BE2C (cell line): ENCODE measurements at regions not wholly inside any gene's neighbourhood (a gene's known extent, or its start where the extent isn't known, plus 50 kb on each side); places are given as distances from the start of the nearest gene placed in this dataset.

Experiments
- DNase-seq: peaks from one replicate; pipeline ENCODE4 v3.0.0-alpha.2; 2020
- H3K27me3 ChIP-seq: fragments of 250-450 bp; sonication (Bioruptor Pico); 2 replicates; pipeline ENCODE4 v1.5.1; 2020; ENCODE audit warnings: mild to moderate bottlenecking
- H3K36me3 ChIP-seq: fragments of 250-450 bp; sonication (Bioruptor Pico); 2 replicates; pipeline ENCODE4 v1.5.1; 2020; ENCODE audit warnings: mild to moderate bottlenecking
- H3K4me1 ChIP-seq: fragments of 250-450 bp; sonication (Bioruptor Pico); 2 replicates; pipeline ENCODE4 v1.5.1; 2020
- H3K4me3 ChIP-seq: 2 replicates; pipeline ENCODE4 v1.5.1; 2011; ENCODE audit warnings: low read depth, low read length
- H3K9me3 ChIP-seq: fragments of 250-450 bp; sonication (Bioruptor Pico); 2 replicates; pipeline ENCODE4 v1.5.1; 2020
- TF ChIP-seq, protein P1 (sequence below): IDR thresholded peaks from 2 replicates; pipeline ENCODE4 v1.5.1; 2012; ENCODE audit warnings: mild to moderate bottlenecking, low read depth, low read length

GRCh38 chr2:215572341-215572848, 136.5 kb upstream of the FN1 start:
- no peak for DNase-seq
- H3K27me3 ChIP-seq = no peaks in the 10 kb centered on the region
- no peaks in the 10 kb centered on the region for H3K4me1 ChIP-seq
- H3K9me3 ChIP-seq = no peaks in the 10 kb centered on the region
- no peaks in the 10 kb centered on the region for H3K36me3 ChIP-seq
- no peak overlapping the region for H3K4me3 ChIP-seq
- TF ChIP-seq, protein P1, sequence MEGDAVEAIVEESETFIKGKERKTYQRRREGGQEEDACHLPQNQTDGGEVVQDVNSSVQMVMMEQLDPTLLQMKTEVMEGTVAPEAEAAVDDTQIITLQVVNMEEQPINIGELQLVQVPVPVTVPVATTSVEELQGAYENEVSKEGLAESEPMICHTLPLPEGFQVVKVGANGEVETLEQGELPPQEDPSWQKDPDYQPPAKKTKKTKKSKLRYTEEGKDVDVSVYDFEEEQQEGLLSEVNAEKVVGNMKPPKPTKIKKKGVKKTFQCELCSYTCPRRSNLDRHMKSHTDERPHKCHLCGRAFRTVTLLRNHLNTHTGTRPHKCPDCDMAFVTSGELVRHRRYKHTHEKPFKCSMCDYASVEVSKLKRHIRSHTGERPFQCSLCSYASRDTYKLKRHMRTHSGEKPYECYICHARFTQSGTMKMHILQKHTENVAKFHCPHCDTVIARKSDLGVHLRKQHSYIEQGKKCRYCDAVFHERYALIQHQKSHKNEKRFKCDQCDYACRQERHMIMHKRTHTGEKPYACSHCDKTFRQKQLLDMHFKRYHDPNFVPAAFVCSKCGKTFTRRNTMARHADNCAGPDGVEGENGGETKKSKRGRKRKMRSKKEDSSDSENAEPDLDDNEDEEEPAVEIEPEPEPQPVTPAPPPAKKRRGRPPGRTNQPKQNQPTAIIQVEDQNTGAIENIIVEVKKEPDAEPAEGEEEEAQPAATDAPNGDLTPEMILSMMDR = no peak

- Histone ChIP-seq H3K27me3 (no peaks in the 10 kb centered on the region), H3K9me3 (no peaks in the 10 kb centered on the region), H3K4me3 (no peak overlapping the region), H3K36me3 (no peaks in the 10 kb centered on the region), H3K4me1 (no peaks in the 10 kb centered on the region)
- DNase-seq = no peak
- TF ChIP-seq, protein P1 = no peak
Observed at GRCh38 chr2:215571689-215572088, 135.8 kb upstream of the FN1 start.

- no peaks in the 10 kb centered on the region for H3K27me3 ChIP-seq
- no peak for DNase-seq
- no peaks in the 10 kb centered on the region for H3K9me3 ChIP-seq
- no peaks in the 10 kb centered on the region for H3K4me1 ChIP-seq
- TF ChIP-seq, protein P1 = no peak
- no peaks in the 10 kb centered on the region for H3K36me3 ChIP-seq
- no peak overlapping the region for H3K4me3 ChIP-seq
Observed at GRCh38 chr2:215567504-215567903, 131.6 kb upstream of the FN1 start.

- DNase-seq = no peak
- Histone ChIP-seq H3K9me3 (no peaks in the 10 kb centered on the region), H3K27me3 (no peaks in the 10 kb centered on the region), H3K4me3 (no peak overlapping the region), H3K4me1 (no peaks in the 10 kb centered on the region), H3K36me3 (no peaks in the 10 kb centered on the region)
- TF ChIP-seq, protein P1 = no peak
Observed at GRCh38 chr2:215565897-215566296, 130.0 kb upstream of the FN1 start.

DNA sequence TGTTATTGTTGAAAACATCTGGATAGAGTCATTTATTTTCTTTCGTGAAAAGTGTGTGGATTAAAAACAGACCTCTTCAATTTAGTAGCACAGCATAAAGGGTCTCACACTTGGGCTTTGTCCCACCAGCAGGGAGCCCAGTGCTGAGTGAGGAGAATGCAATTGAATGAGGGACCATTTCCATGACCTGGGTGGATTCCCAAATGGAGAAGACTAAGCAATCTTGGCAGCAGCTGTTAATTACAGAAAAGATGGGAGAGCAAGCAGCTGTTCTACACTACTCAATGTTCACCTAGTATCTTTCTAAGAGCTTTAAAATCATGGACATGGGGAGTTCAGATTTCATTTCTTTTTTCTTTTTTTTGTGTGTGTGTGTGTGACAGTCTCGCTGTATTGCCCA, 121.8 kb upstream of the FN1 start:
- DNase-seq = no peak
- H3K4me3 ChIP-seq = no peak overlapping the region
- H3K27me3 ChIP-seq = no peaks in the 10 kb centered on the region
- H3K9me3 ChIP-seq = no peaks in the 10 kb centered on the region
- TF ChIP-seq, protein P1 = no peak
- no peaks in the 10 kb centered on the region for H3K36me3 ChIP-seq
- no peaks in the 10 kb centered on the region for H3K4me1 ChIP-seq

GRCh38 chr2:215556979-215557378, 121.1 kb upstream of the FN1 start:
- Histone ChIP-seq H3K36me3 (no peaks in the 10 kb centered on the region), H3K4me1 (no peaks in the 10 kb centered on the region), H3K4me3 (no peak overlapping the region), H3K9me3 (no peaks in the 10 kb centered on the region), H3K27me3 (no peaks in the 10 kb centered on the region)
- TF ChIP-seq, protein P1 = no peak
- DNase-seq = no peak
